ENCODE measurements at regions not wholly inside any gene's neighbourhood (a gene's known extent, or its start where the extent isn't known, plus 50 kb on each side); places are given as distances from the start of the nearest gene placed in this dataset.

DNA sequence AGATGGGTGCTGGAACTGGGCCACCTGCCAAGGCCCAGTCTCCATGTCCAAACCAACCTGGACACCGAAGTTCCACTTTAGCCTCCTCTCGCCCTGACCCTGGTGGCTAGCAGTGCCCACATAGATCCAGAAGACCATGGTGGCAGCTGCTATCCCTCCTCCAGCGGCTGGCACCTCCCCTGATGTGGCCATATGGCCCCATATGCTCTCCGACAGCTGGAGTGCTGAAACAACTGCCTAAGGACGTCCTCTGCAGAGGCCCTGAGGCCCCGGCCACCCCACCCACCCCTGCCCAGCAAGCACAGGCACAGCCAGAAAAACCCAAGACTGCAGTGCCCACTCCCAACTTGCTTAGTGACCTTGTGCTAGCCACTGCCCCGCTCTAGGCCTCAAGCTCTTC, 182.3 kb upstream of the LINGO1 start:
- TF ChIP-seq, protein P1, sequence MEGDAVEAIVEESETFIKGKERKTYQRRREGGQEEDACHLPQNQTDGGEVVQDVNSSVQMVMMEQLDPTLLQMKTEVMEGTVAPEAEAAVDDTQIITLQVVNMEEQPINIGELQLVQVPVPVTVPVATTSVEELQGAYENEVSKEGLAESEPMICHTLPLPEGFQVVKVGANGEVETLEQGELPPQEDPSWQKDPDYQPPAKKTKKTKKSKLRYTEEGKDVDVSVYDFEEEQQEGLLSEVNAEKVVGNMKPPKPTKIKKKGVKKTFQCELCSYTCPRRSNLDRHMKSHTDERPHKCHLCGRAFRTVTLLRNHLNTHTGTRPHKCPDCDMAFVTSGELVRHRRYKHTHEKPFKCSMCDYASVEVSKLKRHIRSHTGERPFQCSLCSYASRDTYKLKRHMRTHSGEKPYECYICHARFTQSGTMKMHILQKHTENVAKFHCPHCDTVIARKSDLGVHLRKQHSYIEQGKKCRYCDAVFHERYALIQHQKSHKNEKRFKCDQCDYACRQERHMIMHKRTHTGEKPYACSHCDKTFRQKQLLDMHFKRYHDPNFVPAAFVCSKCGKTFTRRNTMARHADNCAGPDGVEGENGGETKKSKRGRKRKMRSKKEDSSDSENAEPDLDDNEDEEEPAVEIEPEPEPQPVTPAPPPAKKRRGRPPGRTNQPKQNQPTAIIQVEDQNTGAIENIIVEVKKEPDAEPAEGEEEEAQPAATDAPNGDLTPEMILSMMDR (IDR thresholded peaks at IDR 0.05; ENCODE audit: low read depth, low read length, missing control alignments) = no peak
- in situ Hi-C loops (cut with HindIII; ENCODE audit: low sequenced_read_pairs) = no loop called here
- DNase-seq (ENCODE audit: low read depth) = no peak
- no peak overlapping the region for H3K4me3 ChIP-seq (ENCODE audit: low read depth, low read length)

DNA sequence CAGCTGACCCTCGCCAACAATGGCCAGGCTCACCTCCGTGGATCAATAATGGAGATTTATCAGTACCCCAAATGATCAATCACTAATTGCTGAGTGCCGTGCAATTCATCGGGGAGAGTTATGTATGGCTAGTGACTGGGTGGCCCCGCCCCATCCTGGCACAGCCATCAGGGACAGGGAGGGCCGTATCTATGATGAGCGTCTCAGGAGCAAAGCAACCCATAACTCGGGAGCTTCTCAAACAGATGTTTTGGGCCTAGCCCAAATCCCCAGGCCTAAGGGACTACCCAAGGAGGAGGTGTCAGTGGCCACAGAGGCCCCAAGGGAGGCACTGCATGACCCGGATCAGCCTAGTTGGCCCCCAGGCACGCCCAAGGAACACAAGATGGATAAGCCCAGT, 180.0 kb upstream of the LINGO1 start:
- TF ChIP-seq, protein P1 (IDR thresholded peaks at IDR 0.05; ENCODE audit: low read depth, low read length, missing control alignments) = no peak
- in situ Hi-C loops (cut with HindIII; ENCODE audit: low sequenced_read_pairs) = no loop called here
- H3K4me3 ChIP-seq (ENCODE audit: low read depth, low read length) = no peak overlapping the region
- DNase-seq (ENCODE audit: low read depth) = no peak

DNA sequence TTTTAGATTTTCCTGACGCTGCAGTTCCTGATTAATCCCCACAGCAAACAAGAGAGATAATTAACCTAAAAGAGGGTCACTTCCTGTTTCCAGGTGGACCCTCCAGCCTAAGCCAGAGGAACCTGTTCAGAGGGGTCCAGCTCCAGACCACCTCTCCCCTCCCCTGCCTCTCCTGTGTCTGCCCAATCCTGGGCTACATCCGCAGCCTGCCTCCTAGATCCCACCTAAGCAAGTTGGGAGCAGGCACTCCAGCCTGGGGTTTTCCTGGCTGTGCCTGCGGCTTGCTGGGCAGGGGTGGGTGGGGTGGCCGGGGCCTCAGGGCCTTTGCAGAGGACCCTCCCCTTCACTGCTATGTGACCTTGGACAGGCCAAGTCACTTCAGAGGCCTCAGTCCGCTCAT, 178.6 kb upstream of the LINGO1 start:
- in situ Hi-C loops (cut with HindIII; ENCODE audit: low sequenced_read_pairs) = no loop called here
- H3K4me3 ChIP-seq (ENCODE audit: low read depth, low read length) = no peak overlapping the region
- TF ChIP-seq, protein P1 (IDR thresholded peaks at IDR 0.05; ENCODE audit: low read depth, low read length, missing control alignments) = no peak
- DNase-seq (ENCODE audit: low read depth) = no peak

DNA sequence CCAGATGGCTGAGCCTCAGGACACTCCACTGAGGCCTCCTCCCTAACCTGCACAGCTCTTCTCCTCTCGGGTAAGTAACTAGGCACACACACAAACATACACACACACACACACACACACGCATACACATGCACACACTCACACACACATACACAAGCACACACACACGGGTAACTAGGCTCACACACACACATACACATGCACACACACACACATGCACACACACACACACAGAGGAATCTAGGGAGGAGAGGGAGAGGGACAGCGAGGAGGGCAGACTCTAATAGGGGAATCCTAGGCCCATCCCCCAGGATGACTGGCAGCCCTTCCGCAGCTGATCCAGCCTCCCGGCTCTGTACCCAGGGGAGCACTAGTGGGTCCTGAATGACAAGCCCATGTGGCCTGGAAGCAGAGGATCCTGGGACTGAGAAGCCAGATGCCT, 177.4 kb upstream of the LINGO1 start:
- H3K4me3 ChIP-seq (ENCODE audit: low read depth, low read length) = no peak overlapping the region
- in situ Hi-C loops (cut with HindIII; ENCODE audit: low sequenced_read_pairs) = no loop called here
- no peak for DNase-seq (ENCODE audit: low read depth)

DNA sequence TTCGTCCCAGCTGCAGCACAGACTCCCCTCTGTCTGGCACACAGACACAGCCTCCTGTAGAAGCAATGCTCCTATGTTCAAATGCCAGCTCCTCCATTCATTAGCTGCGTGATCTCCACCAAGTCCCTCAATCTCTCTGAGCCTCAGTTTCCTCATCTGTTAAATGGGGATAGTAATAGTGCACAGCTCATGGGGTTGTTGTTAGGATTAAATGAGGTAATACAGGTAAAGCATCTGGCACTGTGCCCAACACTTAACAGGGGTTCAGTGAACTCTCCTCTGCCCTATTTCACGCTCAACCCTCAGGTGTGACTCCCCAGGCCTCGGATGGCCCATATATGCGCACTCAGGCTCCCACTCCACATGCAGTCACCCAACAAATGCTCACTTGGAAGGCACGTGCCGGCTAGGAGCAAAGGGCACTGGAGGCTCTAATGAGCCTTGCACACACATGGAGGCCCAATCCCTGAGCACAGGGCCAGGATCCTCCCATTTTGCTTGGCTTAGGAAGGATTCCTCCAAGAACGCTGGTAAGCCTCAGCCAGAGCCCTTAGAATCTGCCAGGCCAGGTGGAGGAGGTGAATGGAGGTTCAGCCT, 176.0 kb upstream of the LINGO1 start:
- in situ Hi-C loops (cut with HindIII; ENCODE audit: low sequenced_read_pairs) = no loop called here
- TF ChIP-seq, protein P1 (IDR thresholded peaks at IDR 0.05; ENCODE audit: low read depth, low read length, missing control alignments) = no peak

More for the DNA sequence above, 177.4 kb upstream of the LINGO1 start:
- TF ChIP-seq, protein P1 (IDR thresholded peaks at IDR 0.05; ENCODE audit: low read depth, low read length, missing control alignments) = no peak

DNA sequence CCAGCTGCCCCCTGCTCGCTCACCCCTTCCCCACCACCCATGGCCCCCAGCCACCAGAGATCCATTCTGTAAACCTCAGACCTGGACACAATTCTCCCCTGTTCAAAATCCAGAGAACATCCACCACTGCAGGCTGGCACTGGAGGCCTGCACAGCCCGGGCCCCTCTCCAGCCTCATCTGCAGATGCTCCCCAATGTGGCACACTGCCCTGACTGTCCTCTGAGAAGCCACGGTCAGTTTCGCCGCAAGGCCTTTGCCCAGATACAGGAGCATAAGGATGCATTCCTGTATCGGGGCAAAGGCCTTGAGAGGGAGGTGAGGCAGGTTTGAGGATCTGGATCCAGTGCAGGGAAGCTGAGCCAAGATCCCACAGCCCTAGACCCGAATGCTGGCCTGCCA, 175.4 kb upstream of the LINGO1 start:
- in situ Hi-C loops (cut with HindIII; ENCODE audit: low sequenced_read_pairs) = no loop called here
- DNase-seq (ENCODE audit: low read depth) = no peak
- no peak overlapping the region for H3K4me3 ChIP-seq (ENCODE audit: low read depth, low read length)
- TF ChIP-seq, protein P1 (IDR thresholded peaks at IDR 0.05; ENCODE audit: low read depth, low read length, missing control alignments) = no peak

More for the DNA sequence above, 176.0 kb upstream of the LINGO1 start:
- DNase-seq (ENCODE audit: low read depth) = no peak
- H3K4me3 ChIP-seq (ENCODE audit: low read depth, low read length) = no peak overlapping the region

All from astrocyte of the cerebellum (primary cell).